Trophoblast cell (in vitro differentiated cells and primary cell): ENCODE measurements at regions not wholly inside any gene's neighbourhood (a gene's known extent, or its start where the extent isn't known, plus 50 kb on each side); places are given as distances from the start of the nearest gene placed in this dataset.

ENCODE experiments used
- DNase-seq, 2 donors: peaks; one replicate each; pipeline ENCODE4 v3.0.0-alpha.2; 2016
- H2AFZ ChIP-seq: 2 replicates; pipeline ENCODE4 v1.6.1; 2013; ENCODE audit warnings: low read length, moderate library complexity, mild to moderate bottlenecking; ENCODE audit not compliant: insufficient read depth, poor library complexity
- H2AK5ac ChIP-seq: 2 replicates; pipeline ENCODE4 v1.6.1; 2013; ENCODE audit warnings: mild to moderate bottlenecking, low read length
- H2BK120ac ChIP-seq: 2 replicates; pipeline ENCODE4 v1.6.1; 2013; ENCODE audit warnings: low read length, mild to moderate bottlenecking, moderate library complexity; ENCODE audit not compliant: insufficient read depth, poor library complexity
- H2BK12ac ChIP-seq: 2 replicates; pipeline ENCODE4 v1.6.1; 2013; ENCODE audit warnings: mild to moderate bottlenecking, low read length, moderate library complexity
- H2BK5ac ChIP-seq: 2 replicates; pipeline ENCODE4 v1.6.1; 2013; ENCODE audit warnings: low read length, low read depth, moderate library complexity, mild to moderate bottlenecking; ENCODE audit not compliant: poor library complexity
- H3K14ac ChIP-seq: 2 replicates; pipeline ENCODE4 v1.6.1; 2013; ENCODE audit warnings: mild to moderate bottlenecking, low read length
- H3K18ac ChIP-seq: 2 replicates; pipeline ENCODE4 v1.6.1; 2013; ENCODE audit warnings: mild to moderate bottlenecking, low read length
- H3K23ac ChIP-seq: 2 replicates; pipeline ENCODE4 v1.6.1; 2013; ENCODE audit warnings: low read length
- H3K27ac ChIP-seq: 2 replicates; pipeline ENCODE4 v1.5.1; 2013; ENCODE audit warnings: low read depth, mild to moderate bottlenecking, inconsistent platforms, low read length, moderate library complexity
- H3K27me3 ChIP-seq: 2 replicates; pipeline ENCODE4 v1.6.1; 2013; ENCODE audit warnings: inconsistent platforms, mild to moderate bottlenecking, low read length, moderate library complexity; ENCODE audit not compliant: insufficient read depth
- H3K36me3 ChIP-seq, 2 experiments: 1 replicate in 1 of 2; 2 replicates in 1 of 2; pipeline ENCODE4 v1.6.1; 2013; ENCODE audit warnings: low read length in 2 of 2, mild to moderate bottlenecking in 2 of 2, moderate library complexity in 1 of 2; ENCODE audit not compliant: insufficient read depth in 2 of 2, control insufficient read depth in 1 of 2
- H3K4ac ChIP-seq: 2 replicates; pipeline ENCODE4 v1.6.1; 2013; ENCODE audit warnings: low read depth, mild to moderate bottlenecking, low read length, moderate library complexity
- H3K4me1 ChIP-seq, 2 experiments: 1 replicate in 1 of 2; 2 replicates in 1 of 2; pipeline ENCODE4 v1.6.1; 2013; ENCODE audit warnings: low read length in 2 of 2, mild to moderate bottlenecking in 2 of 2, moderate library complexity in 1 of 2; ENCODE audit not compliant: insufficient read depth in 2 of 2, control insufficient read depth in 1 of 2
- H3K4me2 ChIP-seq: 2 replicates; pipeline ENCODE4 v1.6.1; 2013; ENCODE audit warnings: inconsistent platforms, mild to moderate bottlenecking, low read length, moderate library complexity
- H3K4me3 ChIP-seq: 2 replicates; pipeline ENCODE4 v1.5.1; 2013; ENCODE audit warnings: mild to moderate bottlenecking, low read depth, low read length, inconsistent platforms
- H3K79me1 ChIP-seq: one replicate; pipeline ENCODE4 v1.6.1; 2013; ENCODE audit warnings: low read length
- H3K79me2 ChIP-seq: 2 replicates; pipeline ENCODE4 v1.6.1; 2013; ENCODE audit warnings: low read length, mild to moderate bottlenecking; ENCODE audit not compliant: control insufficient read depth, insufficient read depth, poor library complexity
- H3K9ac ChIP-seq: 2 replicates; pipeline ENCODE4 v1.6.1; 2013; ENCODE audit warnings: mild to moderate bottlenecking, low read length
- H3K9me3 ChIP-seq: 2 replicates; pipeline ENCODE4 v1.6.1; 2013; ENCODE audit warnings: low read depth, mild to moderate bottlenecking, control low read depth, inconsistent platforms, low read length; ENCODE audit not compliant: insufficient read depth
- H4K12ac ChIP-seq: 2 replicates; pipeline ENCODE4 v1.6.1; 2013; ENCODE audit warnings: low read depth, mild to moderate bottlenecking, low read length, moderate library complexity
- H4K8ac ChIP-seq: 2 replicates; pipeline ENCODE4 v1.6.1; 2013; ENCODE audit warnings: low read depth, mild to moderate bottlenecking, low read length, moderate library complexity
- H4K91ac ChIP-seq: one replicate; pipeline ENCODE4 v1.6.1; 2013; ENCODE audit warnings: low read depth, mild to moderate bottlenecking, low read length, moderate library complexity
- WGBS: extraction: QIAGEN DNeasy Blood & Tissue Kit; methylation state at CpG from one replicate; pipeline ENCODE4 v1.1.7; 2013; ENCODE audit warnings: missing lambda C conversion rate; ENCODE audit not compliant: insufficient read length, insufficient coverage; ENCODE audit errors: extremely low coverage; 5-methylcytosine and 5-hydroxymethylcytosine counted together

GRCh38 chr12:53809005-53809404, 57.2 kb upstream of the CISTR start:
- Histone ChIP-seq H2AK5ac (no peak overlapping the region), H3K18ac (no peak overlapping the region), H3K4ac (no peak overlapping the region), H3K27me3 (peaks cover 3% of the 10 kb centered on the region), H3K14ac (no peak overlapping the region), H3K36me3 (no peaks in the 10 kb centered on the region), H2BK12ac (no peak overlapping the region), H3K79me1 (no peaks in the 10 kb centered on the region), H3K4me2 (no peak overlapping the region), H4K91ac (no peak overlapping the region), H4K8ac (no peak overlapping the region), H3K23ac (no peak overlapping the region), H3K4me1 (no peaks in the 10 kb centered on the region), H3K9ac (no peak overlapping the region), H2BK5ac (no peak overlapping the region), H4K12ac (no peak overlapping the region), H3K4me3 (no peak overlapping the region), H3K79me2 (no peaks in the 10 kb centered on the region), H3K9me3 (no peaks in the 10 kb centered on the region), H2BK120ac (no peak overlapping the region), H3K27ac (no peak overlapping the region), H2AFZ (no peak overlapping the region)
- WGBS = no CpG with 5 or more reads among the region's 3 CpGs
- DNase-seq = no peak

- H2BK5ac ChIP-seq = no peak overlapping the region
- H3K23ac ChIP-seq = no peak overlapping the region
- no peak overlapping the region for H4K8ac ChIP-seq
- H2BK12ac ChIP-seq = no peak overlapping the region
- no peak overlapping the region for H3K4me3 ChIP-seq
- H4K91ac ChIP-seq = no peak overlapping the region
- H3K14ac ChIP-seq = no peak overlapping the region
- peaks cover 3% of the 10 kb centered on the region for H3K27me3 ChIP-seq
- DNase-seq = no peak
- no peaks in the 10 kb centered on the region for H3K79me2 ChIP-seq
- H3K18ac ChIP-seq = no peak overlapping the region
- H3K36me3 ChIP-seq = no peaks in the 10 kb centered on the region
- no peak overlapping the region for H3K4me2 ChIP-seq
- H3K4ac ChIP-seq = no peak overlapping the region
- H2BK120ac ChIP-seq = no peak overlapping the region
- WGBS = 100% methylated on average over 1 of the region's 1 CpG
- H3K9ac ChIP-seq = no peak overlapping the region
- no peaks in the 10 kb centered on the region for H3K9me3 ChIP-seq
- no peak overlapping the region for H2AK5ac ChIP-seq
- H3K79me1 ChIP-seq = no peaks in the 10 kb centered on the region
- H4K12ac ChIP-seq = no peak overlapping the region
- no peak overlapping the region for H3K27ac ChIP-seq
- no peak overlapping the region for H2AFZ ChIP-seq
- no peaks in the 10 kb centered on the region for H3K4me1 ChIP-seq
Observed at GRCh38 chr12:53810950-53811349, 59.2 kb upstream of the CISTR start.

- no peak overlapping the region for H2AFZ ChIP-seq
- H3K9ac ChIP-seq = no peak overlapping the region
- no peak overlapping the region for H2AK5ac ChIP-seq
- no peak overlapping the region for H3K27ac ChIP-seq
- no peak overlapping the region for H3K23ac ChIP-seq
- H2BK120ac ChIP-seq = no peak overlapping the region
- no peak overlapping the region for H3K4ac ChIP-seq
- H4K91ac ChIP-seq = no peak overlapping the region
- H2BK5ac ChIP-seq = no peak overlapping the region
- H3K27me3 ChIP-seq = peaks cover 3% of the 10 kb centered on the region
- no peaks in the 10 kb centered on the region for H3K36me3 ChIP-seq
- WGBS = no CpG with 5 or more reads among the region's 8 CpGs
- no peak overlapping the region for H4K12ac ChIP-seq
- H3K9me3 ChIP-seq = no peaks in the 10 kb centered on the region
- no peak overlapping the region for H3K18ac ChIP-seq
- H3K4me2 ChIP-seq = no peak overlapping the region
- H3K4me3 ChIP-seq = no peak overlapping the region
- no peak for DNase-seq
- H4K8ac ChIP-seq = no peak overlapping the region
- H3K79me1 ChIP-seq = no peaks in the 10 kb centered on the region
- H3K4me1 ChIP-seq = peaks cover under 1 to 2% of the 10 kb centered on the region in 2 experiments
- no peak overlapping the region for H3K14ac ChIP-seq
- H2BK12ac ChIP-seq = no peak overlapping the region
- H3K79me2 ChIP-seq = no peaks in the 10 kb centered on the region
Observed at GRCh38 chr12:53811606-53812005, 59.8 kb upstream of the CISTR start.

- H3K79me2 ChIP-seq = no peaks in the 10 kb centered on the region
- H2BK12ac ChIP-seq = no peak overlapping the region
- H2BK120ac ChIP-seq = no peak overlapping the region
- no peak overlapping the region for H2AK5ac ChIP-seq
- no CpG with 5 or more reads among the region's 4 CpGs for WGBS
- H3K4me3 ChIP-seq = no peak overlapping the region
- no peaks in the 10 kb centered on the region for H3K36me3 ChIP-seq
- H4K12ac ChIP-seq = no peak overlapping the region
- H3K4me1 ChIP-seq = peaks cover 7% of the 10 kb centered on the region in 2 experiments
- no peak overlapping the region for H3K23ac ChIP-seq
- peak overlapping the region; percentile 19 for H3K4me2 ChIP-seq
- H2BK5ac ChIP-seq = no peak overlapping the region
- H3K27me3 ChIP-seq = peaks cover 3% of the 10 kb centered on the region
- no peak overlapping the region for H3K4ac ChIP-seq
- no peak for DNase-seq
- H3K27ac ChIP-seq = no peak overlapping the region
- H3K9me3 ChIP-seq = no peaks in the 10 kb centered on the region
- no peak overlapping the region for H4K8ac ChIP-seq
- no peaks in the 10 kb centered on the region for H3K79me1 ChIP-seq
- no peak overlapping the region for H3K14ac ChIP-seq
- no peak overlapping the region for H3K9ac ChIP-seq
- no peak overlapping the region for H2AFZ ChIP-seq
- H3K18ac ChIP-seq = no peak overlapping the region
- no peak overlapping the region for H4K91ac ChIP-seq
Observed at GRCh38 chr12:53816360-53817020, 64.7 kb upstream of the CISTR start.
